Activated CD8-positive, alpha-beta memory T cell treated with anti-CD3 and anti-CD28 coated beads for 36 hours (primary cell): ENCODE measurements at regions not wholly inside any gene's neighbourhood (a gene's known extent, or its start where the extent isn't known, plus 50 kb on each side); places are given as distances from the start of the nearest gene placed in this dataset.
"Not testable (repeated sequence)": the region's sequence is repeated elsewhere in the genome, so short reads cannot be mapped to it uniquely, and the experiment has no call there.

ENCODE experiments used
- CTCF ChIA-PET: fragments of 350-600 bp; sonication (Branson Sonifier 250); formaldehyde crosslinking; loops from one replicate; lab custom pipeline; 2021; ENCODE audit warnings: antibody characterized with exemption; lab: Charles Lee
- POLR2A ChIA-PET: fragments of 350-600 bp; sonication (Branson Sonifier 250); formaldehyde crosslinking; loops from one replicate; lab custom pipeline; 2021; ENCODE audit warnings: antibody characterized with exemption; lab: Charles Lee

GRCh38 chr7:67357653-67358052 lies 361.0 kb downstream of the TYW1 start:
- POLR2A ChIA-PET, CTCF ChIA-PET: not testable (repeated sequence)

DNA sequence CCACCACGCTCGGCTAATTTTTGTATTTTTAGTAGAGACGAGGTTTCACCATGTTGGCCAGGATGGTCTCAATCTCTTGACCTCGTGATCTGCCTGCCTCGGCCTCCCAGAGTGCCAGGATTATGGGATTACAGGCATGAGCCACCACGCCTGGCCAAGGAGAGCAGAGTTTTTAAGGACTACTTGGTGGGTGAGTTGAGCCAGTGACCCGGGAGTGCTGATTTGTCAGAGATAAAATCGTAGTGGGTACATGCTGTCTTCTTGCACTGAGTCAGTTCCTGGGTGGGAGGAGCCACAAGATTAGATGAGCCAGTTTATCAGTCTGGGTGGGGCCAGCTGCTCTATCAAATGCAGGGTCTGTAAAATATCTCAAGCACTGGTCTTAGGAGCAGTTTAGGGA lies 361.7 kb downstream of the TYW1 start:
- CTCF ChIA-PET, POLR2A ChIA-PET: not testable (repeated sequence)

DNA sequence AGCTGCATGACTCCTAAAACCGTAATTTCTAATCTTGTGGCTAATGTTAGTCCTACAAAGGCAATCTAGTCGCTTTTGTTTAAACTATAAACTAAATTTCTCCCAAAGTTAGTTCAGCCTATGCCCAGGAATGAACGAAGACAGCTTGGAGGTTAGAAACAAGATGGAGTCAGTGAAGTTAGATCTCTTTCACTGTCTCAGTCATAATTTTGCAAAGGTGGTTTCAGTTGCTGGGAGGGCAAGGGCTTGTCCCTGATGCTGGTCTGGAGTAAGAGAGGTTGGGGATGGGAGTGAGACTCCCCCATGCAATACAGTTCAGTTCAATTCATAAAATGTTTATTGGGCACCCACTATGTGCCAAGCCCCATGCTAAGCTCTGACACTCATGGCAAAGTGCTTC lies 362.1 kb downstream of the TYW1 start:
- POLR2A ChIA-PET, CTCF ChIA-PET: not testable (repeated sequence)

DNA sequence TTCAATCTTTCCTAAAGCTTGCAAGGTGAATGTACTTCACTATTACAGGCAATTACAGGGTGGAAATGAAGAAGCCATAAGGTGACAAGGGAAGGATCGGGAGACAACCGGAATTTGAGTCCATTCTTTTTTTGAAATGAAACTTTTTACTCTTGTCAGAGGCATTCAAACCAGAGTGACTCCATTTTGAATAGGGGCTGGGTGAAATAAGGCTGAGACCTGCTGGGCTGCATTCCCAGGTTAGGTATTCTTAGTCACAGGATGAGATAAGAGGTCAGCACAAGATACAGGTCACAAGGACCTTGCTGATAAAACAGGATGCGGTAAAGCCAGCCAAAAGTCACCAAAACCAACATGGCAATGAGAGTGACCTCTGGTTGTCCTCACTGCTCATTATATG lies 363.3 kb downstream of the TYW1 start:
- CTCF ChIA-PET, result no interaction called here
- POLR2A ChIA-PET, result no interaction called here

DNA sequence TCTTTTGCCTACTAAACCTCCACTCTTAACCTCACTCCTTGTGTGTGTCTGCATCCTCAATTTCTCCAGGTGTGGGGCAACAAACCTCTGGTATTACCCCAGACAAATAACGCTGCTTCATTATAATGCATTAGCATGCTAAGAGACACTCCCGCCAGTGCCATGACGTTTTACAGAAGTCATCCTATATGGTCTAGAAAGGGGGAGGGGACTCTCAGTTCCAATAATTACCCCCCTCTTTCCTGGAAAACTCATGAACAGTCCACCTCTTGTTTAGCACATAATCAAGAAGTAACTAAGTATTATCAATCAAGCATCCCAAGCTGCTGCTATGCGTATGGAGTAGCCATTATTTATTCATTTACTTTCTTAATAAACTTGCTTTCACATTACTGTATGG lies 364.5 kb downstream of the TYW1 start:
- CTCF ChIA-PET, result no interaction called here
- POLR2A ChIA-PET, result no interaction called here

DNA sequence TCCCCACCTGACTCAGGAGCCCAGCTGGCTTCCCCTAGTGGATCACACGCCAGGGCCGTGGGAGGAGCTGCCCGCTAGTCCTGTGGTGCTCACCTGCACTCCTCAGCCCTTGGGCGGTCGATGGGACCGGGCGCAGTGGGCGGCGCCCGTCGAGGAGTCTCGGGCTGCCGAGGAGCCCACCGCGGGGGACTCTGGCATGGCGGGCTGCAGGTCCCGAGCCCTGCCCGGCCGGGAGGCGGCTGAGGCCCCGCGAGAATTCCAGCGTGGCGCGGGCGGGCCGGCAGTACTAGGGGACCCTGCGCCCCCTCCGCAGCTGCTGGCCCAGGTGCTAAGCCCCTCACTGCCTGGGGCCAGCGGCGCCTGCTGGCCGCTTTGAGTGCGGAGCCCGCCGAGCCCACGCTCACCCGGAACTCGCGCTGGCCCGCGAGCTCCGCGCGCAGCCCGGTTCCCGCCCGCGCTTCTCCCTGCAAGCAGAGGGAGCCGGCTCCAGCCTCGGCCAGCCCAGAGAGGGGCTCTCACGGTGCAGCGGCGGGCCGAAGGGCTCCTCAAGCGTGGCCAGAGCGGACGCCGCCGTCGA lies 367.9 kb downstream of the TYW1 start:
- CTCF ChIA-PET, result no interaction called here

GRCh38 chr7:67371429-67372305 lies 375.0 kb downstream of the TYW1 start:
- ChIA-PET CTCF (interaction anchor here (0.6 to 1.4 kb wide), 6 partner anchors 10 to 32 kb away, joined by 3 read pairs; no protein-coding TSS in a partner anchor), POLR2A (no interaction called here)

More for the DNA sequence above, 367.9 kb downstream of the TYW1 start:
- POLR2A ChIA-PET, result no interaction called here

DNA sequence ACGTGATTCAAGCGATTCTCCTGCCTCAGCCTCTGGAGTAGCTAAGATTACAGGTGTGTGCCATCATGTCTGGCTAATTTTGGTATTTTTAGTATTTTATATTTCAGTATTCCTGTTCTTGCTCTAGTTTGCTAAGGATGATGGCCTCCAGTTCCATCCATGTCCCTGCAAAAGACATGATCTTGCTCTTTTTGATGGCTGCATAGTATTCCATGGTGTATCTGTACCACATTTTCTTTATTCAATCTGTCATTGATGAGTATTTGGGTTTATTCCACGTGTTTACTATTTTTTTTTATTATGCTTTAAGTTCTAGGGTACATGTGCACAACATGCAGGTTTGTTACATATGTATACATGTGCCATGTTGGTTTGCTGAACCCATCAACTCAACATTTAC lies 376.8 kb downstream of the TYW1 start:
- CTCF ChIA-PET, result not testable (repeated sequence)

GRCh38 chr7:67375427-67375826 lies 378.8 kb downstream of the TYW1 start:
- CTCF ChIA-PET, result no interaction called here
- POLR2A ChIA-PET, result no interaction called here

More for the DNA sequence above, 376.8 kb downstream of the TYW1 start:
- POLR2A ChIA-PET, result not testable (repeated sequence)

DNA sequence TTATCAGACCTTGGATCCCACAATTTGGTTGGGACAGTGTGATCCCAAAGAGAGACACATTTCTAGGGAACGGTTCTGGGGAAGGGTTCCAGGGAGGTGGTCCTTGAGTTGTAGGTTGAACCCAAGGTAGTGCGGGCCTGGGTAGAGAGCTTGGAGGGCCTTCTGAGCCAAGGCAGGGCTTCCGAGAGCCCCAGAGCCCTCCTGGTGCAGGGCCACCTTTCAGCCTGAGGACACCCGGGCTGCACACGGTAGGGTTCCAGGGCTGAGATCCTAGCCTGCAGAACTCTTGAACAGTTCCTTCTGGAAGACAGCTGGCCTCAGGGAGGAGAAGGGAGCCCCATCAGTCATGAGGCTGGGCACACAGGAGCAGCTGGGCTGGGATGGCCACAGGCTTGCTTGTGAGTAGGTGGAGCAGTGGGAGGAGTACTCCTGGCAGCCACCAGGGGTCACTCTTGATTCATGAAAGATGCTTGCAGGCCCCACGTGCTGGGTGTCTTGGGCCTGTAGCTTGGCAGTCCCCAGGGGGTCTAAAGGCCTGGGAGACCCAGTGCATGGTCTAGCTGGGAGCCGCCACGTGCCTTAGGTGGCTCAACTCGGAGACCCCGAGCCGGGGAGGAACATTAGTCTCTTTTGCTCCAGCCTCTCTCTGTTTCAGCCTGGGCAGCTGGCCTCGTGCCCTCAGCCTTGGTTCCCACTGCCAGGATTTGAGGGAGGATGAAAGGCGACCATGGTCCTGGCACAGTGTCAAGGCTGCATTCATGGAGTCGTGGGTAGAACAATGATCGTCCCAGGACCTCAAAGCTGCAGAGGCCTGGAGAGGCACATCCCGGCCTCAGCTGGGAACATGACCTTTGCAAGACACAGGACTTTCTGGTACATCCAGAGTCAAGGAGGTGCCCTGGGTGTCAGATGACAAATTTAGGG lies 381.6 kb downstream of the TYW1 start:
- POLR2A ChIA-PET, result no interaction called here
- CTCF ChIA-PET, result interaction anchor here (0.5 to 0.8 kb wide), 2 partner anchors 14 to 962 kb away, joined by 3 to 5 read pairs; no protein-coding TSS in a partner anchor

DNA sequence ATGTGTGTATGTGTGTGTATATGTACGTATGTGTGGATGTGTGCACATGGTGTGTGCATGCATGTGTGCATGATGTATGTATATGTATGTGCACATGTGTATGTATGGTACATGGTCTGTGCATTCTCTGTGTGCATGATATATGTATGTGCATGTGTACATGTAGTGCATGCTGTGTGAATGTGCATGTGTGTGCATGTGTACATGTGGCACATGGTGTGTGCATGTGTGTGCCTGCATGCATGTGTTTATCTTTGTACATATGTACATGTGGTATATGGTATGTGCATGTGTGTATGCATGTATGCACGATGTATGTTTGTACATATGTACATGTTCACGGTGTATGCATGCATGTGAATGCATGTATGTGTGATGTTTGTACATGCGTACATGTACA lies 383.7 kb downstream of the TYW1 start:
- CTCF ChIA-PET, result no interaction called here

GRCh38 chr7:67380858-67381257 lies 384.2 kb downstream of the TYW1 start:
- ChIA-PET CTCF (interaction anchor here (1.0 kb wide), 1 partner anchor 9 kb away, joined by 3 read pairs; no protein-coding TSS in a partner anchor), POLR2A (no interaction called here)

More for the DNA sequence above, 383.7 kb downstream of the TYW1 start:
- POLR2A ChIA-PET, result no interaction called here

GRCh38 chr7:67387851-67388250 lies 391.2 kb downstream of the TYW1 start:
- ChIA-PET POLR2A (interaction anchor here (0.7 kb wide), 1 partner anchor 8 kb away, joined by 6 read pairs; no protein-coding TSS in a partner anchor), CTCF (no interaction called here)

- POLR2A ChIA-PET, result no interaction called here
- CTCF ChIA-PET, result no interaction called here
Observed at GRCh38 chr7:67391168-67391567, 394.5 kb downstream of the TYW1 start.

DNA sequence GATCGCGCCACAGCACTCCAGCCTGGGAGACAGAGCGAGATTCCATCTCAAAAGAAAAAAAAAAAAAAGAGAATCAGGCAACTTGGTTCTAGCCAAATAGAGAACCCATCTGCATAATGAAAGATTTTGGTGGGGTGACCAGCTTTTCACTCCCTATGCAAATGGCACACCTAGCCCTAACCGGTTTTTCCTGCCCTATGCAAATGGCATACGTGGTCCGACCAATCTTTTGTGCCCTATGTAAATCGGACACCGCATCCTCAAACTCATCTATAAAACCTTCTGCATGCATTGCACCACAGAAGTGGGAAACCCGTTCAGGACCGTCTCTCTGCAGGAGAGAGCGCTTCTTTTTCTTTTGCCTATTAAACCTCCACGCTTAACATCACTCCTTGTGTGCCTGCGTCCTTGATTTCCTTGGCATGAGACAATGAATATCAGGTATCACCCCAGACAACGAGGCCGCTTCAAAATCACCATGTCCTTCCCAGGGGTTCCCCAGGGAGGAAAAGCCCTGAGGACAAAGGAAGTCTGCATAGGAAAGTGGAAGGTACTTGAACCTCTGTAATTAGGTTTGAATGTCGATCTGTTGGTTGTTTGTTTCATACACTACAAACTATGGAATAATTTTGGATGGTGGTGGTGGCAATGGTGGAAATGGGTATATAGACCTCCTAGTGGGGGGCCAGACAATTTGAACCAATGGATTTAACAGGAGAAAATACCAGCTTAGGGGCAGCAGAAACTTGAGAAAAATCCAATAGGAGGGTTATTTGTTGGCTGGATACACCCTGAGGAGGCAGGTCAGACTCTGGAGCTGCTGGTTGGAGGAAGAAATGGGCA lies 396.2 kb downstream of the TYW1 start:
- ChIA-PET POLR2A (no interaction called here), CTCF (interaction anchor here (1.2 kb wide), 1 partner anchor 14 kb away, joined by 5 read pairs; no protein-coding TSS in a partner anchor)

- ChIA-PET CTCF (no interaction called here), POLR2A (no interaction called here)
Observed at GRCh38 chr7:67393903-67394302, 397.3 kb downstream of the TYW1 start.

DNA sequence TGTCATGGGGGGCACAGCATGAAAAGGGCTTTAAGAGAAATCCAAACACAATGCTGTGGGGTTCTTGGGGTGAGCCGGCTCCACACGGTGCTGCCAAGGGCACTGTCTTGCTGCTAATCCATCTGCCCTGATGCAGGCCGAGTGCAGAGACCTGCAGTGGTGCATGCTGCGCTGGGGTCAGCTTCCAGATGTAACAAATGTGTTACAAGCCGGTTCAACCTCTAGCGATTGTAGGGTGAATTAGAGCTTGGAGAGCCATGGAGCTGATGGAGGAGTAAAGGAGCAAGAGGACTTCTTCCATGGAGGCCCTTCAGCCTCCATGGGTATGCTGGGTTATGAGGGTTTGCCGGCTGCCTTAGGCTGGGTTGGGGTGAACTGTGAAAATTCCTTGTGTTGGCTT lies 402.3 kb downstream of the TYW1 start:
- ChIA-PET CTCF (no interaction called here), POLR2A (no interaction called here)

DNA sequence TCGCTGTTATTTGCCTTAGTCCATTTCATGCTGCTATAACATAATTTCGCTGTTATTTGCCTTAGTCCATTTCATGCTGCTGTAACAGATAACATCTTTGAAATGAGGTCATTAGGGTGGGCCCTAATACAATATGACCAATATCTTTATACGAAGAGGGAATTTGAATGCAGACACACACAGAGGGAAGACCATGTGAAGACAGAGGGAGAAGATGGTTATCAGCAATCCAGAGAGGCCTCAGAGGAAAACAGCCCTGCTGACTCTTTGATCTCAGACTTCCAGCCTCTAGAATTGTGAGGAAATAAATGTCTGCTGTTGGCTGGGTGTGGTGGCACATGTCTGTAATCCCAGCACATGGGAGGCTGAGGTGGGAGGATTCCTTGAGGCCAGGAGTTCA lies 404.9 kb downstream of the TYW1 start:
- ChIA-PET POLR2A (no interaction called here), CTCF (no interaction called here)

- ChIA-PET CTCF (no interaction called here), POLR2A (no interaction called here)
Observed at GRCh38 chr7:67402280-67402679, 405.6 kb downstream of the TYW1 start.
